CD14-positive monocyte (primary cell): ENCODE measurements at regions not wholly inside any gene's neighbourhood (a gene's known extent, or its start where the extent isn't known, plus 50 kb on each side); places are given as distances from the start of the nearest gene placed in this dataset.

Experiments
- DNase-seq, 3 donors: peaks; one replicate each; pipeline ENCODE4 v3.0.0-alpha.2; 2011 to 2022
- H2AFZ ChIP-seq: 2 replicates; pipeline ENCODE4 v1.6.0; 2012; ENCODE audit warnings: mild to moderate bottlenecking, low read depth, low read length, inconsistent platforms; ENCODE audit not compliant: insufficient read depth, poor library complexity, severe bottlenecking
- H3K27ac ChIP-seq, 2 donors: 1 replicate in 1 of 2; 2 replicates in 1 of 2; pipeline ENCODE4 v1.5.1; 2012 to 2013; ENCODE audit warnings: low read length in 2 of 2, control low read depth in 1 of 2, inconsistent platforms in 1 of 2, low read depth in 1 of 2, mild to moderate bottlenecking in 1 of 2
- H3K27me3 ChIP-seq, 2 donors: one replicate each; pipeline versions ENCODE4 v1.6.0 to v1.6.1; 2011 to 2013; ENCODE audit warnings: low read length in 2 of 2; ENCODE audit not compliant: control insufficient read depth in 2 of 2, insufficient read depth in 2 of 2
- H3K36me3 ChIP-seq, 2 donors: replicated peaks in 1 of 2; 1 replicate in 1 of 2; 2 replicates in 1 of 2; pipeline versions ENCODE4 v1.5.1 to v1.6.1; 2012 to 2013; ENCODE audit warnings: low read length in 2 of 2, control low read depth in 1 of 2, inconsistent platforms in 1 of 2, mild to moderate bottlenecking in 1 of 2; ENCODE audit not compliant: insufficient read depth in 2 of 2, control insufficient read depth in 1 of 2
- H3K4me1 ChIP-seq, 2 donors: 1 replicate in 1 of 2; 2 replicates in 1 of 2; pipeline versions ENCODE4 v1.5.1 to v1.6.1; 2012 to 2013; ENCODE audit warnings: low read length in 2 of 2, control low read depth in 1 of 2, inconsistent platforms in 1 of 2, mild to moderate bottlenecking in 1 of 2, moderate library complexity in 1 of 2; ENCODE audit not compliant: insufficient read depth in 2 of 2, control insufficient read depth in 1 of 2
- H3K4me2 ChIP-seq: replicated peaks from 2 replicates; pipeline ENCODE3; 2012; ENCODE audit warnings: low read length, moderate library complexity, mild to moderate bottlenecking; ENCODE audit not compliant: poor library complexity, severe bottlenecking; ENCODE audit errors: extremely low read depth
- H3K4me3 ChIP-seq, 3 experiments: fragments of 200-600 bp in 1 of 3; sonication (generic) in 1 of 3; replicated peaks in 1 of 3; 1 replicate in 2 of 3; 2 replicates in 1 of 3; pipeline ENCODE4 v1.5.1; 2011 to 2013; ENCODE audit warnings: low read length in 3 of 3, mild to moderate bottlenecking in 3 of 3, control low read depth in 2 of 3, low read depth in 2 of 3, inconsistent platforms in 1 of 3, moderate library complexity in 1 of 3
- H3K79me2 ChIP-seq: 2 replicates; pipeline ENCODE4 v1.6.0; 2012; ENCODE audit warnings: mild to moderate bottlenecking, control low read depth, inconsistent platforms, low read length, moderate library complexity; ENCODE audit not compliant: insufficient read depth
- H3K9ac ChIP-seq: 2 replicates; pipeline ENCODE4 v1.6.0; 2017; ENCODE audit warnings: low read length, mild to moderate bottlenecking; ENCODE audit not compliant: insufficient read depth, poor library complexity, severe bottlenecking
- H3K9me3 ChIP-seq, 2 donors: replicated peaks in 1 of 2; 1 replicate in 1 of 2; 2 replicates in 1 of 2; pipeline versions ENCODE4 v1.5.1 to v1.6.1; 2012 to 2013; ENCODE audit warnings: low read length in 2 of 2, control low read depth in 1 of 2; ENCODE audit not compliant: control insufficient read depth in 1 of 2, insufficient read depth in 1 of 2
- H4K20me1 ChIP-seq: 2 replicates; pipeline ENCODE4 v1.6.0; 2012; ENCODE audit warnings: mild to moderate bottlenecking, low read length, control low read depth, moderate library complexity; ENCODE audit not compliant: insufficient read depth
- H3K27ac Mint-ChIP-seq, 7 donors: one replicate each; pipeline ENCODE4 v1.8.0; 2020; ENCODE audit warnings: mild to moderate bottlenecking in 7 of 7, mixed read lengths in 7 of 7, moderate library complexity in 6 of 7, inconsistent platforms in 2 of 7
- H3K27me3 Mint-ChIP-seq, 3 donors: one replicate each; pipeline ENCODE4 v1.8.0; 2021 to 2022; ENCODE audit warnings: low read depth in 3 of 3, mild to moderate bottlenecking in 3 of 3, mixed read lengths in 3 of 3, moderate library complexity in 3 of 3, inconsistent platforms in 1 of 3
- H3K36me3 Mint-ChIP-seq, 2 donors: one replicate each; pipeline ENCODE4 v1.8.0; 2020; ENCODE audit warnings: mixed read lengths in 2 of 2, inconsistent platforms in 1 of 2, mild to moderate bottlenecking in 1 of 2
- H3K4me1 Mint-ChIP-seq: one replicate; pipeline ENCODE4 v1.8.0; 2020; ENCODE audit warnings: mild to moderate bottlenecking, mixed read lengths
- H3K4me3 Mint-ChIP-seq, 2 donors: one replicate each; pipeline ENCODE4 v1.8.0; 2020; ENCODE audit warnings: mild to moderate bottlenecking in 2 of 2, mixed read lengths in 2 of 2, moderate library complexity in 1 of 2
- H3K9me3 Mint-ChIP-seq, 7 donors: one replicate each; pipeline ENCODE4 v1.8.0; 2020 to 2022; ENCODE audit warnings: mixed read lengths in 7 of 7, mild to moderate bottlenecking in 6 of 7, moderate library complexity in 6 of 7, inconsistent platforms in 2 of 7
- WGBS: methylation state at CpG from one replicate; pipeline ENCODE4 v1.1.5; 2013; ENCODE audit warnings: missing lambda C conversion rate; ENCODE audit not compliant: insufficient coverage; 5-methylcytosine and 5-hydroxymethylcytosine counted together
- intact Hi-C, 2 donors: fragments of 100-400 bp; cut with micrococcal nuclease; formaldehyde crosslinking; loops; one replicate each; pipeline versions ENCODE4 v1.15.0 to v1.15.1; 2023
- TF ChIP-seq, protein P1 (sequence below): fragments of 200-600 bp; IDR thresholded peaks from one replicate; pipeline ENCODE4 v1.8.0; 2022; ENCODE audit warnings: antibody characterized with exemption, mild to moderate bottlenecking

DNA sequence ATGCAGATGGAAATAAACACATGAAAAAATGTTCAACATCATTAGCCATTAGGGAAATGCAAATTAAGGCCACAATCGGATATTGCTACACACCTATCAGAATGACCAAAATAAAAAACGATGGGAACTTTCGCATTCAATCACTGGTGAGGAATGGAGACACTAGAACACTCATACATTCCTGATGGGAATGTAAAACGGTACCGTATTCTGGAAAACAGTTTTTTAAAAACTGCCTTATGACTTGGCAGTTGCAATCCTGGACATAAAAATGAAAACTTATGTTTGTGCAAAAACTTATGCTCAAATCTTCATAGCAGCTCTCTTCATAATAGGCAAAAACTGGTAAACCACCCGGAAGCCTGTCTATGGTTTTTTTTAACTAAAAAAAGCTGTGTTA lies 146.0 kb downstream of the CEBPB start:
- H3K4me3 ChIP-seq = no peak overlapping the region
- no peak for DNase-seq
- WGBS = no CpG with 5 or more reads among the region's 6 CpGs
- H3K79me2 ChIP-seq = no peaks in the 10 kb centered on the region
- Mint-ChIP-seq H3K27me3 (peaks cover 0 to 2% (median 0%) of the 10 kb centered on the region in 3 donors), H3K27ac (no peak overlapping the region), H3K36me3 (no peaks in the 10 kb centered on the region), H3K4me3 (no peak overlapping the region), H3K4me1 (peaks cover 62% of the 10 kb centered on the region), H3K9me3 (peaks cover 0 to 2% (median 0%) of the 10 kb centered on the region in 7 donors)
- H3K9ac ChIP-seq = no peak overlapping the region
- no peaks in the 10 kb centered on the region for H3K27me3 ChIP-seq
- H3K4me1 ChIP-seq = peaks cover 62 to 81% of the 10 kb centered on the region in 2 donors
- H3K4me2 ChIP-seq = no peak overlapping the region
- no peak overlapping the region for H3K27ac ChIP-seq
- H4K20me1 ChIP-seq = no peaks in the 10 kb centered on the region
- intact Hi-C loops = no loop called here
- no peak overlapping the region for H2AFZ ChIP-seq
- no peaks in the 10 kb centered on the region for H3K9me3 ChIP-seq
- H3K36me3 ChIP-seq = no peaks in the 10 kb centered on the region
- TF ChIP-seq, protein P1, sequence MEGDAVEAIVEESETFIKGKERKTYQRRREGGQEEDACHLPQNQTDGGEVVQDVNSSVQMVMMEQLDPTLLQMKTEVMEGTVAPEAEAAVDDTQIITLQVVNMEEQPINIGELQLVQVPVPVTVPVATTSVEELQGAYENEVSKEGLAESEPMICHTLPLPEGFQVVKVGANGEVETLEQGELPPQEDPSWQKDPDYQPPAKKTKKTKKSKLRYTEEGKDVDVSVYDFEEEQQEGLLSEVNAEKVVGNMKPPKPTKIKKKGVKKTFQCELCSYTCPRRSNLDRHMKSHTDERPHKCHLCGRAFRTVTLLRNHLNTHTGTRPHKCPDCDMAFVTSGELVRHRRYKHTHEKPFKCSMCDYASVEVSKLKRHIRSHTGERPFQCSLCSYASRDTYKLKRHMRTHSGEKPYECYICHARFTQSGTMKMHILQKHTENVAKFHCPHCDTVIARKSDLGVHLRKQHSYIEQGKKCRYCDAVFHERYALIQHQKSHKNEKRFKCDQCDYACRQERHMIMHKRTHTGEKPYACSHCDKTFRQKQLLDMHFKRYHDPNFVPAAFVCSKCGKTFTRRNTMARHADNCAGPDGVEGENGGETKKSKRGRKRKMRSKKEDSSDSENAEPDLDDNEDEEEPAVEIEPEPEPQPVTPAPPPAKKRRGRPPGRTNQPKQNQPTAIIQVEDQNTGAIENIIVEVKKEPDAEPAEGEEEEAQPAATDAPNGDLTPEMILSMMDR = no peak

DNA sequence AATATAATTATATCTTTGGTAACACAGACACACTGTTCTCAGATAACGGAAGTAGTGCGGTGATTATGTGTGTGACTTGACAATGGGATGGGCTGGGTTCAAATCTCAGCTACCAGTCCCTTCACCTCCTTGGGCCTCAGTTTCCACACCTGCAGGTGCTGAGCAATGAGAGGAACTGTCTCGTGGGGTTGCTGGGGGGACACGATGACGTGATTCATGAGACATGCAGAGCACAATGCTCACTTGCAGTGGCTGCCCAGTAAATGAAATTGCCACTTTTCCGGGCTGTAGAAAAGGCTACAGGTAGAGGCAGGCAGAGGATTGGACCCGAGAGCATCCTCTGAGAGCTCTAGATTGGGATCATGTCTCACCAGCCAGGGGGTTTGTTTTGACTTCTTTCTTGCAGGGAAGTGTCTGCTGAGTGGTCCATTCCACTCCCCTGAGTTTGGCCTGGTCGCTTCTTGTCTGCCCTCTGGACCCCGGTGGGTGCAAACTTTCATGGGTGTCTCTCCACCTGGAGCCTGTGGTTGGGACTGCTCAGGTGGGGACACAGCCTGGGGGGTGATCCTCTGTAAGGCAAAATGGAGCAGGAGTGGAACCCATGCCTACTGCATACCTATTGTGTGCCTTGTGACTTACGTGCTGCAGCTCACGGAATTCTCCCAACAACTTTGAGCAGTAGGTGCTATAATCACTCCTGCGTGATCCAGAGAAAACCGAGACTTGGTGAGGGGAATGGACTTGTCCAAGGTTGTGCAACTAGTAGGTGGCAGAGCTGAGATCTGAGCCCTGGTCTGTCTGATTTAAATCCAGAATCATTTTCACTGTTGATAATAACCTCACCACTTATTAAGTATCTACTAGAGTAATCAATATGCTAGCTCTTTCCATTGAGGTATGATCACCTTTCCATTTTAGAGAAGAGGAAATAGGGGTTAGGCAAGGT lies 147.2 kb downstream of the CEBPB start:
- peak overlapping the region in 5 of 7 donors; percentile 47 to 86 (median 78) for H3K27ac Mint-ChIP-seq
- H3K4me3 Mint-ChIP-seq = peak overlapping the region; percentile 37 to 53
- peaks cover 0 to 2% (median 0%) of the 10 kb centered on the region in 7 donors for H3K9me3 Mint-ChIP-seq
- H3K4me2 ChIP-seq = peak overlapping the region; percentile 67
- no peaks in the 10 kb centered on the region for H3K36me3 ChIP-seq
- WGBS = 81% methylated on average over 5 of the region's 13 CpGs
- TF ChIP-seq, protein P1 = no peak
- H3K4me3 ChIP-seq = peak overlapping the region in 1 of 3 experiments; percentile 55
- no peaks in the 10 kb centered on the region for H3K79me2 ChIP-seq
- intact Hi-C loops = no loop called here
- no peaks in the 10 kb centered on the region for H3K27me3 ChIP-seq
- peaks cover 1 to 5% (median 3%) of the 10 kb centered on the region in 3 donors for H3K27me3 Mint-ChIP-seq
- no peak for DNase-seq
- peak overlapping the region in 1 of 2 donors; percentile 71 for H3K27ac ChIP-seq
- H3K4me1 ChIP-seq = peaks cover 50 to 72% of the 10 kb centered on the region in 2 donors
- H3K9ac ChIP-seq = no peak overlapping the region
- no peaks in the 10 kb centered on the region for H3K9me3 ChIP-seq
- H4K20me1 ChIP-seq = no peaks in the 10 kb centered on the region
- peaks cover 0 to 3% of the 10 kb centered on the region in 2 donors for H3K36me3 Mint-ChIP-seq
- no peak overlapping the region for H2AFZ ChIP-seq
- H3K4me1 Mint-ChIP-seq = peaks cover 53% of the 10 kb centered on the region
